ENCODE measurements at regions not wholly inside any gene's neighbourhood (a gene's known extent, or its start where the extent isn't known, plus 50 kb on each side); places are given as distances from the start of the nearest gene placed in this dataset.
"Not testable (repeated sequence)": the region's sequence is repeated elsewhere in the genome, so short reads cannot be mapped to it uniquely, and the experiment has no call there.

DNA sequence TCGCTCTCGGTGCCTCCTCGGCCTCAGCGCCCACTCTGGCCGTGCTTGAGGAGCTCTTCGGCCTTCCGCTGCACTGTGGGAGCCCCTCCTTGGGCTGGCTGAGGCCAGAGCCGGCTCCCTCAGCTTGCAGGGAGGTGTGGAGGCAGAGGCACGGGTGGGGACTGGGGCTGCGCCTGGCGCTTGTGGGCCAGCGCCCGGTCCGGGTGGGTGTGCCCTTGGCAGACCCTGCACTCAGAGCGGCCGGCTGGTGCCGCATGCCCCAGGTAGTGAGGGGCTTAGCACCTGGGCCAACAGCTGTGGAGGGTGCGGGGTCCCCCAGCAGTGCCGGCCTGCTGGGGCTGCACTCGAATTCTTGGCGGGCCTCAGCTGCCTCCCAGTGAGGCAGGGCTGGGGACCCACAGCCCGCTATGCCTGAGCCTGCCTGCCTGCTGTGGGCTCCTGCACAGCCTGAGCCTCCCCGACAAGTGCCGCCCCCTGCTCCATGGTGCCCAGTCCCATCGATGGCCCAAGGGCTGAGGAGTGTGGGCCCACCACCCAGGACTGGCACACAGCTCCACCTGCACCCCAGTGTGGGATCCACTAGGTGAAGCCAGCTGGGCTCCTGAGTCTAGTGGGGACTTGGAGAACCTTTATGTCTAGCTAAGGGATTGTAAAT lies 2085.2 kb upstream of the ACO1 start:
- H3K27me3 Mint-ChIP-seq = no peaks in the 10 kb centered on the region
- H3K4me3 Mint-ChIP-seq = no peak overlapping the region
- no peak overlapping the region for H3K27ac Mint-ChIP-seq
- no peaks in the 10 kb centered on the region for H3K36me3 Mint-ChIP-seq
- no peaks in the 10 kb centered on the region for H3K4me1 Mint-ChIP-seq
- peaks cover 0 to 3% (median 2%) of the 10 kb centered on the region in 3 donors for H3K9me3 Mint-ChIP-seq

GRCh38 chr9:30301271-30301963 lies 2083.0 kb upstream of the ACO1 start:
- Mint-ChIP-seq H3K4me3 (no peak overlapping the region), H3K27me3 (no peaks in the 10 kb centered on the region), H3K9me3 (peaks cover 2 to 7% (median 4%) of the 10 kb centered on the region in 3 donors), H3K4me1 (no peaks in the 10 kb centered on the region), H3K27ac (no peak overlapping the region), H3K36me3 (no peaks in the 10 kb centered on the region)

GRCh38 chr9:30310711-30311110 lies 2073.7 kb upstream of the ACO1 start:
- Mint-ChIP-seq H3K27me3 (no peaks in the 10 kb centered on the region), H3K4me3 (no peak overlapping the region), H3K36me3 (no peaks in the 10 kb centered on the region), H3K4me1 (no peaks in the 10 kb centered on the region), H3K9me3 (peaks cover 0 to 10% (median 2%) of the 10 kb centered on the region in 3 donors), H3K27ac (no peak overlapping the region)

DNA sequence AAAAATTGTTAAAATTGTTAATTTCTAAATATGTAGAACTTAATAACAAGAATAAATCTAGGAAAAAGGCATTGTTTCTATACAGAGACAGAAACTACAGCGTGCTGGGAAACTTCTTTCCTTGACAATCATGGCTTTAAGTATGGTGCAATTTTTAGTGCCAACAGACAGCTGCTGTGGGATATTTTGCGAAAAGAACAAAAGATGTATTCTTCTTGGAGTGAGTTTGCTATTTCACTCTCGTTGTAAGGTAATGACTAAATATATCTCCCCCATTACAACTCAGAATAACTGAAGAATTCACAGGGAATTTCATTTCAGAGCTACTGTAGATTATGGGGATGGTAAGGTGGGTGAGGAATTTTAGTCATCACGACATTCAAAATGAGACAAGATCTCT lies 2055.0 kb upstream of the ACO1 start:
- H3K9me3 Mint-ChIP-seq = peaks cover 0 to 2% (median 0%) of the 10 kb centered on the region in 3 donors
- no peaks in the 10 kb centered on the region for H3K4me1 Mint-ChIP-seq
- H3K36me3 Mint-ChIP-seq = no peaks in the 10 kb centered on the region
- H3K27ac Mint-ChIP-seq = no peak overlapping the region
- H3K4me3 Mint-ChIP-seq = no peak overlapping the region
- no peaks in the 10 kb centered on the region for H3K27me3 Mint-ChIP-seq

DNA sequence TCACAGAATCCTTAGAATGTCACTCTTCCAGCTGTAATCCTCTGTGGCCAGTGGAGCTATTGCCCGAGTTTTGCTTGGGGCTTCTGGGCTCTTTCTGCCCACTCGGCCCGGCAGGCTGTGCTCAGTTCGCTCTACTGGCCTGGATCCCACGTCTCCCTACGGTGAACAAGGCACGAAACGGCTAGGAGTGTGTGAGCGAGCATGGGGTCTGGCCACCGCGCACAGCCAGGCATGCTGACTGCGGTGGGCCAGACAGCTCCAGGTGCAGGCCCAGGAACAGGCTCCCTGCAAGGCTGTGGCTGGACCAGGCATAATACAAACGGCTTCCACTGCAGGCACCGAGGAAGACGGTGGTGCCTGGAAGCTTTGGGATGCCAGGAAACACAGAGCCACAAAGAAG lies 2035.5 kb upstream of the ACO1 start:
- Mint-ChIP-seq H3K9me3 (peaks cover 0 to 2% (median 0%) of the 10 kb centered on the region in 3 donors), H3K4me1 (no peaks in the 10 kb centered on the region), H3K4me3 (no peak overlapping the region), H3K27ac (no peak overlapping the region), H3K27me3 (no peaks in the 10 kb centered on the region), H3K36me3 (no peaks in the 10 kb centered on the region)

GRCh38 chr9:30349526-30350513 lies 2034.6 kb upstream of the ACO1 start:
- no peaks in the 10 kb centered on the region for H3K27me3 Mint-ChIP-seq
- H3K36me3 Mint-ChIP-seq = no peaks in the 10 kb centered on the region
- no peaks in the 10 kb centered on the region for H3K4me1 Mint-ChIP-seq
- H3K27ac Mint-ChIP-seq = no peak overlapping the region
- H3K4me3 Mint-ChIP-seq = no peak overlapping the region
- H3K9me3 Mint-ChIP-seq = peaks cover 0 to 2% (median 0%) of the 10 kb centered on the region in 3 donors

- Mint-ChIP-seq H3K4me1 (no peaks in the 10 kb centered on the region), H3K9me3 (peaks cover 0 to 4% (median 0%) of the 10 kb centered on the region in 3 donors), H3K27me3 (no peaks in the 10 kb centered on the region)
Observed at GRCh38 chr9:30356221-30356620, 2028.2 kb upstream of the ACO1 start.

DNA sequence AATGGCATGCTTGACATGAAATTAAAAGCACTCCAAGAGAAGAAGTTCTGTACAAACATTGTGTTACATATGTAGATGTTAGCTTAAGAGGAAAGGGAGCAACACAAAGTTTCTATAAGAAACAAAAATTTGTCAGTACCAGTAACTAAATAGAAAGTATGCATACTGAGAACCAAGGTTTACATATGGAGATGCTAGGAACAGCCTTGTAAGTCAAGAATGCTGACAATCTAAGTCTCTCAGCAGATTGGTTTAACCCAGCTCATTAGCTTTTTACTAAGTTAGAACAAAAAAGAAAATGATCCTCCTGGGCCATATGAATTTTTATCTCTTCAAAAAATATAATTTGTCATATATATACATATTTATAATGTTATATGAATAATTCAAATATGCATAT lies 2022.1 kb upstream of the ACO1 start:
- no peak overlapping the region for H3K4me3 Mint-ChIP-seq
- H3K9me3 Mint-ChIP-seq = no peaks in the 10 kb centered on the region
- H3K36me3 Mint-ChIP-seq = no peaks in the 10 kb centered on the region
- no peaks in the 10 kb centered on the region for H3K27me3 Mint-ChIP-seq
- H3K4me1 Mint-ChIP-seq = no peaks in the 10 kb centered on the region
- H3K27ac Mint-ChIP-seq = no peak overlapping the region

More at GRCh38 chr9:30356221-30356620, 2028.2 kb upstream of the ACO1 start:
- no peak overlapping the region for H3K27ac Mint-ChIP-seq
- no peaks in the 10 kb centered on the region for H3K36me3 Mint-ChIP-seq
- H3K4me3 Mint-ChIP-seq = no peak overlapping the region

- H3K36me3 Mint-ChIP-seq, H3K27me3 Mint-ChIP-seq: not testable (repeated sequence)
Observed at GRCh38 chr9:30366140-30366539, 2018.3 kb upstream of the ACO1 start.

GRCh38 chr9:30382271-30382670 lies 2002.2 kb upstream of the ACO1 start:
- no peaks in the 10 kb centered on the region for H3K9me3 Mint-ChIP-seq
- H3K27me3 Mint-ChIP-seq = no peaks in the 10 kb centered on the region
- no peak overlapping the region for H3K27ac Mint-ChIP-seq
- H3K4me3 Mint-ChIP-seq = no peak overlapping the region
- H3K36me3 Mint-ChIP-seq = no peaks in the 10 kb centered on the region
- H3K4me1 Mint-ChIP-seq = no peaks in the 10 kb centered on the region

More at GRCh38 chr9:30366140-30366539, 2018.3 kb upstream of the ACO1 start:
- not testable (repeated sequence) for H3K9me3 Mint-ChIP-seq, H3K27ac Mint-ChIP-seq, H3K4me1 Mint-ChIP-seq, H3K4me3 Mint-ChIP-seq

- H3K36me3 Mint-ChIP-seq = no peaks in the 10 kb centered on the region
- no peak overlapping the region for H3K27ac Mint-ChIP-seq
- H3K4me1 Mint-ChIP-seq = no peaks in the 10 kb centered on the region
- no peaks in the 10 kb centered on the region for H3K27me3 Mint-ChIP-seq
- H3K9me3 Mint-ChIP-seq = peaks cover 0 to 15% (median 2%) of the 10 kb centered on the region in 3 donors
- H3K4me3 Mint-ChIP-seq = no peak overlapping the region
Observed at GRCh38 chr9:30410273-30410672, 1974.2 kb upstream of the ACO1 start.

- H3K36me3 Mint-ChIP-seq = no peaks in the 10 kb centered on the region
- peaks cover 0 to 1% (median 0%) of the 10 kb centered on the region in 3 donors for H3K4me1 Mint-ChIP-seq
- H3K27me3 Mint-ChIP-seq = no peaks in the 10 kb centered on the region
- H3K27ac Mint-ChIP-seq = no peak overlapping the region
- no peak overlapping the region for H3K4me3 Mint-ChIP-seq
- peaks cover 0 to 15% (median 2%) of the 10 kb centered on the region in 3 donors for H3K9me3 Mint-ChIP-seq
Observed at GRCh38 chr9:30411571-30411970, 1972.9 kb upstream of the ACO1 start.

GRCh38 chr9:30459156-30459555 lies 1925.3 kb upstream of the ACO1 start:
- Mint-ChIP-seq H3K4me1 (no peaks in the 10 kb centered on the region), H3K4me3 (no peak overlapping the region), H3K36me3 (no peaks in the 10 kb centered on the region), H3K27ac (no peak overlapping the region), H3K9me3 (peaks cover 0 to 5% (median 3%) of the 10 kb centered on the region in 3 donors), H3K27me3 (no peaks in the 10 kb centered on the region)

DNA sequence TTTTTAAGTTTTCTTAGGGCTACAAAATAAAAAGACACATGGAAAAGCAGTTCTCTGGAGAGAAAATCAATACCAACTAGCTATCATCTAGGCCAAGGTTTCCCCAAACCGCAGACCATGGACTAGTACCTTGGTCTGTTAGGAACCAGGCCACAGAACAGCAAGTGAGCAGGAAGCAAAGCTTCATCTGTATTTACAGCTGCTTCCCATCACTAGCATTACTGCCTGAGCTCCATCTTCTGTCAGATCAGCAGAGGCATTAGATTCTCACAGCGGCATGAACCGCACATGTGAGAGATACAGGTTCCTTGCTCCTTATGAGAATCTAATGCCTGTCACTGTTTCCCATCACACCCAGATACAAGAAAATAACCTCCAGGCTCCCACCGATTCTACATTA lies 1907.6 kb upstream of the ACO1 start:
- no peaks in the 10 kb centered on the region for H3K36me3 Mint-ChIP-seq
- no peak overlapping the region for H3K4me3 Mint-ChIP-seq
- H3K9me3 Mint-ChIP-seq = peaks cover 0 to 2% (median 1%) of the 10 kb centered on the region in 3 donors

DNA sequence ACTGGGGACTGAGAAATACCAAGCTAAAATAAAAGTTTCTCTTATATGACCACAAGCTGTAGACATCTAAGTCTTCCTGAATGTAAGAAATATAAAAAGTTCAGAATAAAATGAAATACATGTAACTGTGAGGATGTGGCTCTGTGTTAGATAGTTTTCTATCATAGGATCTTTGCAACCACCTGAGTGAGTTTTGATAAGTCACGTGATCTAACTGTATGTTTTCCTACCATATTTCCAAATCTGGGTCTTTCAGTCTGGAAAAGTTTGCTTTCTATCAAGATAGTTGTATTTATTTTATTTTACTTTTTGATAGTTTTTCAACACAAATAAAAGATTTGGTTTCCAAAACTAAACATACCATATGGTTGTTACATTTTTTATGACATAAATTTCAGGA lies 1905.8 kb upstream of the ACO1 start:
- Mint-ChIP-seq H3K27me3 (no peaks in the 10 kb centered on the region), H3K9me3 (peaks cover 0 to 10% (median 7%) of the 10 kb centered on the region in 3 donors), H3K27ac (no peak overlapping the region), H3K4me1 (no peaks in the 10 kb centered on the region), H3K36me3 (no peaks in the 10 kb centered on the region), H3K4me3 (no peak overlapping the region)

More for the DNA sequence above, 1907.6 kb upstream of the ACO1 start:
- H3K27ac Mint-ChIP-seq = no peak overlapping the region
- no peaks in the 10 kb centered on the region for H3K4me1 Mint-ChIP-seq
- no peaks in the 10 kb centered on the region for H3K27me3 Mint-ChIP-seq

Measured in IgD-negative memory B cell (primary cell).